Panc1 (cell line): ENCODE measurements at regions not wholly inside any gene's neighbourhood (a gene's known extent, or its start where the extent isn't known, plus 50 kb on each side); places are given as distances from the start of the nearest gene placed in this dataset.

Experiments used
- CTCF ChIP-seq: fragments of 450-650 bp; IDR thresholded peaks from 2 replicates; pipeline ENCODE4 v1.5.1; 2017; ENCODE audit warnings: mild to moderate bottlenecking
- POLR2AphosphoS5 ChIP-seq: IDR thresholded peaks from 2 replicates; pipeline ENCODE4 v1.6.1; 2012; ENCODE audit warnings: mild to moderate bottlenecking, low read depth, low read length, moderate library complexity
- SIN3A ChIP-seq: IDR thresholded peaks from 2 replicates; pipeline ENCODE4 v1.6.1; 2012; ENCODE audit warnings: low read depth, mild to moderate bottlenecking, low read length, moderate library complexity, borderline replicate concordance; ENCODE audit not compliant: insufficient read depth
- TCF7L2 ChIP-seq: IDR thresholded peaks from 2 replicates; pipeline ENCODE4 v1.6.1; 2011; ENCODE audit warnings: mild to moderate bottlenecking, low read depth, low read length, inconsistent platforms
- TF ChIP-seq, protein P1 (sequence below), 2 experiments: IDR thresholded peaks; 2 replicates each; pipeline ENCODE4 v1.6.1; 2011 to 2012; ENCODE audit warnings: low read depth in 2 of 2, control low read depth in 1 of 2, low read length in 1 of 2, mild to moderate bottlenecking in 1 of 2, moderate library complexity in 1 of 2; ENCODE audit not compliant: insufficient read depth in 1 of 2

DNA sequence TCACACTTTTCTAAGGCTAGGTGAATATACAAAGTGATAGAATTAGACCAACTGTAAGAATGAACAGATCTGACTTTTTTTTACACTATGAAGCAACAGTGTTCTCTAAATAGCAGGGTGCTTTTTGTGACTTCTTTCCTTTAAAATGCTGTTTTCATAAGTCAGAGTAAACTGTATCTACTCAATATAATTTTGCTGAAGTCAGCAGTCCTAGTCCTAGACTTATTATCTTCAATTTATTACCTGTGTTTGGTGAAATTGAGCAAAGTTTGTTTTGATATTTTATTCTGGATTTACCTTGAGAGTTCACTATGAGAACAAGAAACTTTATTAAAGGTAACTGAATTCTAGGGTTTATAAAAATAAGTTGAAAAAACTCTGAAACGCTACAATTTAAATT is 651.3 kb upstream of the MIS18BP1 start:
- TF ChIP-seq CTCF (no peak), POLR2AphosphoS5 (no peak), SIN3A (no peak), TCF7L2 (no peak)
- TF ChIP-seq, protein P1, sequence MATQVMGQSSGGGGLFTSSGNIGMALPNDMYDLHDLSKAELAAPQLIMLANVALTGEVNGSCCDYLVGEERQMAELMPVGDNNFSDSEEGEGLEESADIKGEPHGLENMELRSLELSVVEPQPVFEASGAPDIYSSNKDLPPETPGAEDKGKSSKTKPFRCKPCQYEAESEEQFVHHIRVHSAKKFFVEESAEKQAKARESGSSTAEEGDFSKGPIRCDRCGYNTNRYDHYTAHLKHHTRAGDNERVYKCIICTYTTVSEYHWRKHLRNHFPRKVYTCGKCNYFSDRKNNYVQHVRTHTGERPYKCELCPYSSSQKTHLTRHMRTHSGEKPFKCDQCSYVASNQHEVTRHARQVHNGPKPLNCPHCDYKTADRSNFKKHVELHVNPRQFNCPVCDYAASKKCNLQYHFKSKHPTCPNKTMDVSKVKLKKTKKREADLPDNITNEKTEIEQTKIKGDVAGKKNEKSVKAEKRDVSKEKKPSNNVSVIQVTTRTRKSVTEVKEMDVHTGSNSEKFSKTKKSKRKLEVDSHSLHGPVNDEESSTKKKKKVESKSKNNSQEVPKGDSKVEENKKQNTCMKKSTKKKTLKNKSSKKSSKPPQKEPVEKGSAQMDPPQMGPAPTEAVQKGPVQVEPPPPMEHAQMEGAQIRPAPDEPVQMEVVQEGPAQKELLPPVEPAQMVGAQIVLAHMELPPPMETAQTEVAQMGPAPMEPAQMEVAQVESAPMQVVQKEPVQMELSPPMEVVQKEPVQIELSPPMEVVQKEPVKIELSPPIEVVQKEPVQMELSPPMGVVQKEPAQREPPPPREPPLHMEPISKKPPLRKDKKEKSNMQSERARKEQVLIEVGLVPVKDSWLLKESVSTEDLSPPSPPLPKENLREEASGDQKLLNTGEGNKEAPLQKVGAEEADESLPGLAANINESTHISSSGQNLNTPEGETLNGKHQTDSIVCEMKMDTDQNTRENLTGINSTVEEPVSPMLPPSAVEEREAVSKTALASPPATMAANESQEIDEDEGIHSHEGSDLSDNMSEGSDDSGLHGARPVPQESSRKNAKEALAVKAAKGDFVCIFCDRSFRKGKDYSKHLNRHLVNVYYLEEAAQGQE (IDR thresholded peaks at IDR 0.05; ENCODE audit: insufficient read depth in 1 of 2, low read depth in 2 of 2, low read length in 1 of 2): no peak
